Keratinocyte (primary cell): ENCODE measurements at regions not wholly inside any gene's neighbourhood (a gene's known extent, or its start where the extent isn't known, plus 50 kb on each side); places are given as distances from the start of the nearest gene placed in this dataset.

Experiments
- CTCF ChIP-seq, 3 experiments: IDR thresholded peaks in 1 of 3; conservative IDR thresholded peaks in 1 of 3; optimal IDR thresholded peaks in 1 of 3; 2 replicates in 2 of 3; 3 replicates in 1 of 3; pipeline versions ENCODE3 to v1.5.1; 2011; ENCODE audit warnings: low read length in 3 of 3, mild to moderate bottlenecking in 3 of 3, moderate library complexity in 2 of 3, control low read depth in 1 of 3, inconsistent platforms in 1 of 3; ENCODE audit not compliant: insufficient read depth in 2 of 3; ENCODE audit errors: extremely low read depth in 1 of 3
- EZH2 ChIP-seq: IDR thresholded peaks from one replicate; pipeline ENCODE4 v1.6.1; 2012; ENCODE audit warnings: inconsistent platforms, mild to moderate bottlenecking, low read length, moderate library complexity

- TF ChIP-seq CTCF (optimal IDR thresholded peaks at IDR 0.05 in 1 of 3, IDR thresholded peaks at IDR 0.05 in 1 of 3, conservative IDR thresholded peaks at IDR 0.05 in 1 of 3; ENCODE audit: extremely low read depth in 1 of 3, insufficient read depth in 2 of 3, low read length in 3 of 3), result no peak
- no peak for TF ChIP-seq EZH2
Observed at GRCh38 chr19:31145007-31145406, 204.2 kb downstream of the TSHZ3 start.
